SU-DHL-6 (cell line): ENCODE measurements at regions not wholly inside any gene's neighbourhood (a gene's known extent, or its start where the extent isn't known, plus 50 kb on each side); places are given as distances from the start of the nearest gene placed in this dataset.

ENCODE experiments used
- H2AFZ ChIP-seq: fragments of 200-600 bp; sonication (generic); 2 replicates; pipeline ENCODE4 v1.6.1; 2014; ENCODE audit warnings: low read depth, mild to moderate bottlenecking, moderate library complexity, mixed read lengths, antibody characterized with exemption, low read length; ENCODE audit not compliant: severe bottlenecking
- H3F3A ChIP-seq: fragments of 200-600 bp; shearing (Covaris generic); 2 replicates; pipeline ENCODE4 v1.6.0; 2016; ENCODE audit warnings: antibody characterized with exemption, mild to moderate bottlenecking; ENCODE audit not compliant: insufficient read depth
- H3K27ac ChIP-seq: fragments of 200-600 bp; sonication (generic); 2 replicates; pipeline ENCODE4 v1.5.1; 2016; ENCODE audit warnings: low read depth, mild to moderate bottlenecking, low read length, moderate library complexity, mixed read lengths
- H3K27me3 ChIP-seq: fragments of 200-600 bp; sonication (generic), shearing (Covaris generic); 2 replicates; pipeline ENCODE4 v1.6.0; 2014; ENCODE audit warnings: mild to moderate bottlenecking, low read length
- H3K36me3 ChIP-seq: fragments of 200-600 bp; sonication (generic); 2 replicates; pipeline ENCODE4 v1.6.1; 2014; ENCODE audit warnings: mild to moderate bottlenecking, low read length, mixed read lengths
- H3K4me2 ChIP-seq: fragments of 300-600, 200-600 bp; shearing (Covaris generic), sonication (generic); 2 replicates; pipeline ENCODE4 v1.6.0; 2014; ENCODE audit warnings: low read length, low read depth, mild to moderate bottlenecking; ENCODE audit not compliant: poor library complexity, severe bottlenecking
- H3K4me3 ChIP-seq: fragments of 200-600 bp; sonication (generic); 2 replicates; pipeline ENCODE4 v1.5.1; 2014; ENCODE audit warnings: antibody characterized with exemption, low read length, mild to moderate bottlenecking, mixed read lengths; ENCODE audit not compliant: insufficient read depth, poor library complexity, severe bottlenecking
- H3K79me2 ChIP-seq: fragments of 200-600 bp; sonication (generic); 2 replicates; pipeline ENCODE4 v1.6.1; 2014; ENCODE audit warnings: mild to moderate bottlenecking, low read length, moderate library complexity; ENCODE audit not compliant: insufficient read depth
- H3K9ac ChIP-seq: fragments of 200-600 bp; sonication (generic); 2 replicates; pipeline ENCODE4 v1.7.0; 2014; ENCODE audit warnings: mild to moderate bottlenecking, low read length
- H3K9me2 ChIP-seq: fragments of 200-600 bp; sonication (generic); replicated peaks from 2 replicates; pipeline ENCODE4 v1.6.1; 2014; ENCODE audit warnings: low read length; ENCODE audit not compliant: insufficient read depth
- H3K9me3 ChIP-seq: fragments of 200-600 bp; sonication (generic); 2 replicates; pipeline ENCODE4 v1.6.1; 2014; ENCODE audit warnings: low read length, mixed read lengths; ENCODE audit not compliant: insufficient read depth
- H4K20me1 ChIP-seq: fragments of 200-600 bp; sonication (generic); 2 replicates; pipeline ENCODE4 v1.6.1; 2014; ENCODE audit warnings: low read depth, mild to moderate bottlenecking, antibody characterized with exemption, low read length, moderate library complexity, mixed read lengths
- CTCF ChIP-seq: fragments of 200-600 bp; sonication (generic); IDR thresholded peaks from one replicate; pipeline ENCODE4 v1.5.1; 2017; ENCODE audit warnings: antibody characterized with exemption, mild to moderate bottlenecking, low read length, moderate library complexity; ENCODE audit not compliant: insufficient read depth, poor library complexity, severe bottlenecking
- EZH2phosphoT487 ChIP-seq: fragments of 200-600 bp; sonication (generic), shearing (Covaris generic); conservative IDR thresholded peaks from 2 replicates; pipeline ENCODE4 v1.6.1; 2018; ENCODE audit warnings: mild to moderate bottlenecking, antibody characterized with exemption, low read length, moderate library complexity, mixed read lengths

GRCh38 chr1:88537787-88538186 is 146.3 kb upstream of the PKN2 start:
- Histone ChIP-seq H3K27ac (no peak overlapping the region), H3K36me3 (no peaks in the 10 kb centered on the region), H3K9me2 (no peaks in the 10 kb centered on the region), H4K20me1 (no peaks in the 10 kb centered on the region), H3K79me2 (no peaks in the 10 kb centered on the region), H3K9me3 (no peaks in the 10 kb centered on the region), H3K27me3 (no peaks in the 10 kb centered on the region), H3K4me2 (no peak overlapping the region), H2AFZ (no peak overlapping the region), H3K9ac (no peak overlapping the region), H3K4me3 (no peak overlapping the region), H3F3A (no peaks in the 10 kb centered on the region)
- TF ChIP-seq EZH2phosphoT487 (no peak), CTCF (no peak)

- TF ChIP-seq CTCF = no peak
- no peak for TF ChIP-seq EZH2phosphoT487
- Histone ChIP-seq H3K36me3 (no peaks in the 10 kb centered on the region), H3K27ac (no peak overlapping the region), H3K79me2 (no peaks in the 10 kb centered on the region), H3K9me2 (no peaks in the 10 kb centered on the region), H3K4me2 (no peak overlapping the region), H2AFZ (no peak overlapping the region), H3K4me3 (no peak overlapping the region), H3K27me3 (no peaks in the 10 kb centered on the region), H3K9me3 (no peaks in the 10 kb centered on the region), H3F3A (no peaks in the 10 kb centered on the region), H3K9ac (no peak overlapping the region), H4K20me1 (no peaks in the 10 kb centered on the region)
These were observed 145.7 kb upstream of the PKN2 start for GRCh38 chr1:88538222-88538899.

GRCh38 chr1:88540255-88540654 is 143.8 kb upstream of the PKN2 start:
- H3K79me2 ChIP-seq = no peaks in the 10 kb centered on the region
- no peak overlapping the region for H3K9ac ChIP-seq
- no peaks in the 10 kb centered on the region for H3K9me3 ChIP-seq
- no peaks in the 10 kb centered on the region for H3K27me3 ChIP-seq
- no peak overlapping the region for H3K4me3 ChIP-seq
- H3F3A ChIP-seq = no peaks in the 10 kb centered on the region
- no peak overlapping the region for H3K27ac ChIP-seq
- no peak overlapping the region for H3K4me2 ChIP-seq
- no peaks in the 10 kb centered on the region for H3K9me2 ChIP-seq
- no peaks in the 10 kb centered on the region for H3K36me3 ChIP-seq
- no peak for TF ChIP-seq CTCF
- no peak for TF ChIP-seq EZH2phosphoT487
- H4K20me1 ChIP-seq = no peaks in the 10 kb centered on the region
- H2AFZ ChIP-seq = no peak overlapping the region
